ENCODE measurements at regions not wholly inside any gene's neighbourhood (a gene's known extent, or its start where the extent isn't known, plus 50 kb on each side); places are given as distances from the start of the nearest gene placed in this dataset.

- H3K36me3 ChIP-seq: no peaks in the 10 kb centered on the region
- intact Hi-C loops (cut with DNase I): no loop called here
- no peaks in the 10 kb centered on the region for H3K4me1 ChIP-seq
- no peak overlapping the region for H3K9ac ChIP-seq (ENCODE audit: low read depth in 2 of 2, low read length in 2 of 2)
- DNase-seq: no peak
- no peaks in the 10 kb centered on the region for H3K9me3 ChIP-seq
- H3K4me3 ChIP-seq: no peak overlapping the region
- H3K27me3 ChIP-seq: no peaks in the 10 kb centered on the region
- TF ChIP-seq CTCF (IDR thresholded peaks at IDR 0.05): no peak
- no peak overlapping the region for H3K27ac ChIP-seq
These were observed 396.9 kb downstream of the KCNRG start for GRCh38 chr13:50412046-50412617.

- no peaks in the 10 kb centered on the region for H3K27me3 ChIP-seq
- no peak overlapping the region for H3K9ac ChIP-seq (ENCODE audit: low read depth in 2 of 2, low read length in 2 of 2)
- TF ChIP-seq CTCF (IDR thresholded peaks at IDR 0.05): no peak
- H3K4me3 ChIP-seq: no peak overlapping the region
- H3K4me1 ChIP-seq: no peaks in the 10 kb centered on the region
- no peaks in the 10 kb centered on the region for H3K36me3 ChIP-seq
- H3K9me3 ChIP-seq: no peaks in the 10 kb centered on the region
- intact Hi-C loops (cut with DNase I): no loop called here
- DNase-seq: no peak
- H3K27ac ChIP-seq: no peak overlapping the region
These were observed 399.4 kb downstream of the KCNRG start for GRCh38 chr13:50414640-50415039.

GRCh38 chr13:50415428-50415827 is 400.2 kb downstream of the KCNRG start:
- no peak for DNase-seq
- intact Hi-C loops (cut with DNase I): no loop called here
- no peak overlapping the region for H3K9ac ChIP-seq (ENCODE audit: low read depth in 2 of 2, low read length in 2 of 2)
- no peak overlapping the region for H3K4me3 ChIP-seq
- H3K4me1 ChIP-seq: no peaks in the 10 kb centered on the region
- H3K36me3 ChIP-seq: no peaks in the 10 kb centered on the region
- H3K27me3 ChIP-seq: no peaks in the 10 kb centered on the region
- no peaks in the 10 kb centered on the region for H3K9me3 ChIP-seq
- no peak overlapping the region for H3K27ac ChIP-seq
- no peak for TF ChIP-seq CTCF (IDR thresholded peaks at IDR 0.05)

GRCh38 chr13:50417597-50417996 is 402.4 kb downstream of the KCNRG start:
- no peak for DNase-seq
- Histone ChIP-seq H3K9me3 (no peaks in the 10 kb centered on the region), H3K4me3 (no peak overlapping the region), H3K36me3 (no peaks in the 10 kb centered on the region), H3K27ac (no peak overlapping the region), H3K9ac (ENCODE audit: low read depth in 2 of 2, low read length in 2 of 2) (no peak overlapping the region), H3K27me3 (no peaks in the 10 kb centered on the region), H3K4me1 (no peaks in the 10 kb centered on the region)
- intact Hi-C loops (cut with DNase I): no loop called here
- no peak for TF ChIP-seq CTCF (IDR thresholded peaks at IDR 0.05)

GRCh38 chr13:50419331-50419865 is 404.2 kb downstream of the KCNRG start:
- Histone ChIP-seq H3K27ac (no peak overlapping the region), H3K9ac (ENCODE audit: low read depth in 2 of 2, low read length in 2 of 2) (no peak overlapping the region), H3K4me1 (no peaks in the 10 kb centered on the region), H3K4me3 (no peak overlapping the region), H3K27me3 (no peaks in the 10 kb centered on the region), H3K36me3 (no peaks in the 10 kb centered on the region), H3K9me3 (no peaks in the 10 kb centered on the region)
- intact Hi-C loops (cut with DNase I): no loop called here
- DNase-seq: no peak
- no peak for TF ChIP-seq CTCF (IDR thresholded peaks at IDR 0.05)

All from colonic mucosa (tissue), 4 donors.